Left ventricle myocardium inferior (tissue), 1 donor: ENCODE measurements at regions not wholly inside any gene's neighbourhood (a gene's known extent, or its start where the extent isn't known, plus 50 kb on each side); places are given as distances from the start of the nearest gene placed in this dataset.
"Not testable (repeated sequence)": the region's sequence is repeated elsewhere in the genome, so short reads cannot be mapped to it uniquely, and the experiment has no call there.

ENCODE experiments used
- DNase-seq: peaks from one replicate; pipeline ENCODE4 v3.0.0-alpha.2; 2020
- H3K27ac ChIP-seq: fragments of 200-600 bp; replicated peaks from 2 replicates; pipeline ENCODE4 v1.8.0; 2021
- H3K27me3 ChIP-seq: fragments of 200-600 bp; 2 replicates; pipeline ENCODE4 v1.8.0; 2021; ENCODE audit warnings: low read depth
- H3K36me3 ChIP-seq: fragments of 200-600 bp; 2 replicates; pipeline ENCODE4 v1.8.0; 2021
- H3K4me1 ChIP-seq: fragments of 200-600 bp; 2 replicates; pipeline ENCODE4 v1.8.0; 2021
- H3K4me3 ChIP-seq: fragments of 200-600 bp; 2 replicates; pipeline ENCODE4 v1.8.0; 2021; ENCODE audit warnings: mild to moderate bottlenecking, moderate library complexity
- H3K9me3 ChIP-seq: fragments of 200-600 bp; replicated peaks from 2 replicates; pipeline ENCODE4 v1.8.0; 2021
- CTCF ChIP-seq: fragments of 200-600 bp; IDR thresholded peaks from 2 replicates; pipeline ENCODE4 v1.8.0; 2021; ENCODE audit warnings: antibody characterized with exemption, mild to moderate bottlenecking, borderline replicate concordance
- intact Hi-C: fragments of 100-400 bp; cut with micrococcal nuclease; formaldehyde crosslinking; loops from one replicate; pipeline ENCODE4 v1.11.0; 2022
- donor health status: DM: no; HTN: yes; CAD: no; lungs with severe emphysema.

- intact Hi-C loops = no loop called here
- no peak overlapping the region for H3K27ac ChIP-seq
- H3K4me1 ChIP-seq = no peaks in the 10 kb centered on the region
- no peak for DNase-seq
- H3K4me3 ChIP-seq = no peak overlapping the region
- H3K27me3 ChIP-seq = no peaks in the 10 kb centered on the region
- H3K36me3 ChIP-seq = no peaks in the 10 kb centered on the region
- TF ChIP-seq CTCF = no peak
- H3K9me3 ChIP-seq = peaks cover 25% of the 10 kb centered on the region
Measured at GRCh38 chr13:37164635-37165034, 59.2 kb upstream of the CSNK1A1L start.

- no peak overlapping the region for H3K27ac ChIP-seq
- H3K4me1 ChIP-seq = no peaks in the 10 kb centered on the region
- H3K27me3 ChIP-seq = no peaks in the 10 kb centered on the region
- intact Hi-C loops = no loop called here
- no peak for TF ChIP-seq CTCF
- peaks cover 30% of the 10 kb centered on the region for H3K9me3 ChIP-seq
- no peak overlapping the region for H3K4me3 ChIP-seq
- no peak for DNase-seq
- no peaks in the 10 kb centered on the region for H3K36me3 ChIP-seq
Measured at GRCh38 chr13:37163641-37164265, 58.3 kb upstream of the CSNK1A1L start.

GRCh38 chr13:37158481-37158880, 53.0 kb upstream of the CSNK1A1L start:
- no peak for DNase-seq
- H3K27ac ChIP-seq = no peak overlapping the region
- no peaks in the 10 kb centered on the region for H3K27me3 ChIP-seq
- intact Hi-C loops = no loop called here
- no peaks in the 10 kb centered on the region for H3K4me1 ChIP-seq
- H3K9me3 ChIP-seq = peaks cover 30% of the 10 kb centered on the region
- no peak overlapping the region for H3K4me3 ChIP-seq
- no peak for TF ChIP-seq CTCF
- no peaks in the 10 kb centered on the region for H3K36me3 ChIP-seq

- H3K27ac ChIP-seq, H3K4me3 ChIP-seq, H3K4me1 ChIP-seq, H3K36me3 ChIP-seq, H3K27me3 ChIP-seq, DNase-seq, intact Hi-C loops: not testable (repeated sequence)
- peaks cover 16% of the 10 kb centered on the region for H3K9me3 ChIP-seq
Measured at GRCh38 chr13:37155613-37156097, 50.2 kb upstream of the CSNK1A1L start.
